ENCODE measurements at regions not wholly inside any gene's neighbourhood (a gene's known extent, or its start where the extent isn't known, plus 50 kb on each side); places are given as distances from the start of the nearest gene placed in this dataset.

DNA sequence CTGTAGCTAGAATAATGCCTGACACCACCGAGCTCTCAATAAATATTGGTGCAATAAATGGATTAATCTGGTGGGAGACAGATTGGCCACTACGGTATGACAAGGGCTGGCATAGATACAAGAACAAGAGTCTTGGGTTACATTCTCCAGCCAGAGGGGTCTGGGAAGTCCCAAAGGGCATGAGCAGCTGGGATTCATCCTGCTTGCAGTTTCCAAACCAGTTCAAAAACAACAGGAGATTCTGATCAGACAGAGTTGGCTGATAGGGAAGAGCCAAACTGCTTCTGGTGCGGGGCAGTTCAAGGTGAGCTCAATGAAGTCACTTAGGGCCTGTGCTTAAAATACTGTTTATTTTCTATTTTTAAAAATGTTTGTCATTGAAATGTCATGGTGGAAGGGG is 266.9 kb downstream of the TNS1 start:
- H3F3A ChIP-seq (replicated peaks; ENCODE audit: low read depth), result no peaks in the 10 kb centered on the region
- no peak overlapping the region for H2AFZ ChIP-seq
- H3K4me1 Mint-ChIP-seq, result no peaks in the 10 kb centered on the region
- H3K9me3 Mint-ChIP-seq, result no peaks in the 10 kb centered on the region
- no peaks in the 10 kb centered on the region for H4K20me1 ChIP-seq (replicated peaks; ENCODE audit: insufficient read depth)
- no peaks in the 10 kb centered on the region for H3K36me3 ChIP-seq (ENCODE audit: insufficient read depth)
- H3K27ac Mint-ChIP-seq, result no peak overlapping the region
- H3K79me2 ChIP-seq (replicated peaks; ENCODE audit: insufficient read depth), result no peaks in the 10 kb centered on the region
- DNase-seq (ENCODE audit: low spot score) (no peak), ATAC-seq (no peak)
- H3K4me1 ChIP-seq (ENCODE audit: insufficient read depth), result no peaks in the 10 kb centered on the region
- H3K4me3 ChIP-seq, result no peak overlapping the region
- H3K27ac ChIP-seq (ENCODE audit: low read depth), result no peak overlapping the region
- H3K4me3 Mint-ChIP-seq, result no peak overlapping the region
- TF ChIP-seq CREB1 (CRISPR knock-in tag; IDR thresholded peaks at IDR 0.05; ENCODE audit: low read depth) (no peak), ZNF114 (CRISPR knock-in tag; IDR thresholded peaks at IDR 0.05) (no peak), STAT1 (IDR thresholded peaks at IDR 0.05; ENCODE audit: unreplicated experiment) (no peak), EZH2 (IDR thresholded peaks at IDR 0.05; ENCODE audit: low read depth, unreplicated experiment) (no peak), JUNB (IDR thresholded peaks at IDR 0.05; ENCODE audit: unreplicated experiment) (no peak), ZNF331 (CRISPR knock-in tag; IDR thresholded peaks at IDR 0.05; ENCODE audit: low read depth) (no peak)
- TF ChIP-seq, protein P1, sequence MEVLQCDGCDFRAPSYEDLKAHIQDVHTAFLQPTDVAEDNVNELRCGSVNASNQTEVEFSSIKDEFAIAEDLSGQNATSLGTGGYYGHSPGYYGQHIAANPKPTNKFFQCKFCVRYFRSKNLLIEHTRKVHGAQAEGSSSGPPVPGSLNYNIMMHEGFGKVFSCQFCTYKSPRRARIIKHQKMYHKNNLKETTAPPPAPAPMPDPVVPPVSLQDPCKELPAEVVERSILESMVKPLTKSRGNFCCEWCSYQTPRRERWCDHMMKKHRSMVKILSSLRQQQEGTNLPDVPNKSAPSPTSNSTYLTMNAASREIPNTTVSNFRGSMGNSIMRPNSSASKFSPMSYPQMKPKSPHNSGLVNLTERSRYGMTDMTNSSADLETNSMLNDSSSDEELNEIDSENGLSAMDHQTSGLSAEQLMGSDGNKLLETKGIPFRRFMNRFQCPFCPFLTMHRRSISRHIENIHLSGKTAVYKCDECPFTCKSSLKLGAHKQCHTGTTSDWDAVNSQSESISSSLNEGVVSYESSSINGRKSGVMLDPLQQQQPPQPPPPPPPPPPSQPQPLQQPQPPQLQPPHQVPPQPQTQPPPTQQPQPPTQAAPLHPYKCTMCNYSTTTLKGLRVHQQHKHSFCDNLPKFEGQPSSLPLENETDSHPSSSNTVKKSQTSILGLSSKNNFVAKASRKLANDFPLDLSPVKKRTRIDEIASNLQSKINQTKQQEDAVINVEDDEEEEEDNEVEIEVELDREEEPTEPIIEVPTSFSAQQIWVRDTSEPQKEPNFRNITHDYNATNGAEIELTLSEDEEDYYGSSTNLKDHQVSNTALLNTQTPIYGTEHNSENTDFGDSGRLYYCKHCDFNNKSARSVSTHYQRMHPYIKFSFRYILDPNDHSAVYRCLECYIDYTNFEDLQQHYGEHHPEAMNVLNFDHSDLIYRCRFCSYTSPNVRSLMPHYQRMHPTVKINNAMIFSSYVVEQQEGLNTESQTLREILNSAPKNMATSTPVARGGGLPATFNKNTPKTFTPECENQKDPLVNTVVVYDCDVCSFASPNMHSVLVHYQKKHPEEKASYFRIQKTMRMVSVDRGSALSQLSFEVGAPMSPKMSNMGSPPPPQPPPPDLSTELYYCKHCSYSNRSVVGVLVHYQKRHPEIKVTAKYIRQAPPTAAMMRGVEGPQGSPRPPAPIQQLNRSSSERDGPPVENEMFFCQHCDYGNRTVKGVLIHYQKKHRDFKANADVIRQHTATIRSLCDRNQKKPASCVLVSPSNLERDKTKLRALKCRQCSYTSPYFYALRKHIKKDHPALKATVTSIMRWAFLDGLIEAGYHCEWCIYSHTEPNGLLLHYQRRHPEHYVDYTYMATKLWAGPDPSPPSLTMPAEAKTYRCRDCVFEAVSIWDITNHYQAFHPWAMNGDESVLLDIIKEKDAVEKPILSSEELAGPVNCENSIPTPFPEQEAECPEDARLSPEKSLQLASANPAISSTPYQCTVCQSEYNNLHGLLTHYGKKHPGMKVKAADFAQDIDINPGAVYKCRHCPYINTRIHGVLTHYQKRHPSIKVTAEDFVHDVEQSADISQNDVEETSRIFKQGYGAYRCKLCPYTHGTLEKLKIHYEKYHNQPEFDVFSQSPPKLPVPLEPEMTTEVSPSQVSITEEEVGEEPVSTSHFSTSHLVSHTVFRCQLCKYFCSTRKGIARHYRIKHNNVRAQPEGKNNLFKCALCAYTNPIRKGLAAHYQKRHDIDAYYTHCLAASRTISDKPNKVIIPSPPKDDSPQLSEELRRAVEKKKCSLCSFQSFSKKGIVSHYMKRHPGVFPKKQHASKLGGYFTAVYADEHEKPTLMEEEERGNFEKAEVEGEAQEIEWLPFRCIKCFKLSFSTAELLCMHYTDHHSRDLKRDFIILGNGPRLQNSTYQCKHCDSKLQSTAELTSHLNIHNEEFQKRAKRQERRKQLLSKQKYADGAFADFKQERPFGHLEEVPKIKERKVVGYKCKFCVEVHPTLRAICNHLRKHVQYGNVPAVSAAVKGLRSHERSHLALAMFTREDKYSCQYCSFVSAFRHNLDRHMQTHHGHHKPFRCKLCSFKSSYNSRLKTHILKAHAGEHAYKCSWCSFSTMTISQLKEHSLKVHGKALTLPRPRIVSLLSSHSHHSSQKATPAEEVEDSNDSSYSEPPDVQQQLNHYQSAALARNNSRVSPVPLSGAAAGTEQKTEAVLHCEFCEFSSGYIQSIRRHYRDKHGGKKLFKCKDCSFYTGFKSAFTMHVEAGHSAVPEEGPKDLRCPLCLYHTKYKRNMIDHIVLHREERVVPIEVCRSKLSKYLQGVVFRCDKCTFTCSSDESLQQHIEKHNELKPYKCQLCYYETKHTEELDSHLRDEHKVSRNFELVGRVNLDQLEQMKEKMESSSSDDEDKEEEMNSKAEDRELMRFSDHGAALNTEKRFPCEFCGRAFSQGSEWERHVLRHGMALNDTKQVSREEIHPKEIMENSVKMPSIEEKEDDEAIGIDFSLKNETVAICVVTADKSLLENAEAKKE (CRISPR knock-in tag; IDR thresholded peaks at IDR 0.05), result no peak
- H3K9me2 ChIP-seq (ENCODE audit: insufficient read depth), result peaks cover 13% of the 10 kb centered on the region; the same call in 1 of the 2 replicates
- H3K27me3 ChIP-seq (ENCODE audit: insufficient read depth), result no peaks in the 10 kb centered on the region
- no peaks in the 10 kb centered on the region for H3K36me3 Mint-ChIP-seq (ENCODE audit: low read depth)
- peaks cover 4% of the 10 kb centered on the region for H3K27me3 Mint-ChIP-seq (ENCODE audit: insufficient read depth, low read depth, poor library complexity)
- H3K4me2 ChIP-seq, result no peak overlapping the region

DNA sequence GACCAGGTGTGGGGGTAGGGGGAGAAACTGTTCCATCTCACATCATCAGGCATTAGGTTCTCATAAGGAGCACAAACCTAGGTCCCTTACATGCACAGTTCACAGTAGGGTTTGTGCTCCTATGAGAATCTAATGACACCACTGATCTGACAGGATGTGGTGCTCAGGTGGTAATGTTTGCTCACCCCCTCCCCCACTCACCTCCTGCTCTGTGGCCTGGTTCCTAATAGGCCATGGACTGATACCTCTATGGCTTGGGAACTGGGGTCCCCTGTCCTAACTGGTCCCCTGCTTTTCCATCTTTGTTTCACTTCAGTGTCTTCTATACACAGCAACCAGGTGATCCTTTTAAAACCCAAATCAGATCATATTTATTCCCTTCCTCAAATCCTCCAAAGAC is 267.8 kb downstream of the TNS1 start:
- H3K27me3 Mint-ChIP-seq (ENCODE audit: insufficient read depth, low read depth, poor library complexity), result peaks cover 2% of the 10 kb centered on the region
- Histone ChIP-seq H4K20me1 (replicated peaks; ENCODE audit: insufficient read depth) (no peaks in the 10 kb centered on the region), H3K4me2 (no peak overlapping the region), H3F3A (replicated peaks; ENCODE audit: low read depth) (no peaks in the 10 kb centered on the region), H2AFZ (no peak overlapping the region), H3K79me2 (replicated peaks; ENCODE audit: insufficient read depth) (no peaks in the 10 kb centered on the region), H3K4me3 (no peak overlapping the region), H3K36me3 (ENCODE audit: insufficient read depth) (no peaks in the 10 kb centered on the region), H3K27ac (ENCODE audit: low read depth) (no peak overlapping the region), H3K27me3 (ENCODE audit: insufficient read depth) (no peaks in the 10 kb centered on the region), H3K4me1 (ENCODE audit: insufficient read depth) (no peaks in the 10 kb centered on the region), H3K9me2 (ENCODE audit: insufficient read depth) (peaks cover 13% of the 10 kb centered on the region; the same call in 1 of the 2 replicates)
- no peak for ATAC-seq
- no peak overlapping the region for H3K4me3 Mint-ChIP-seq
- no peaks in the 10 kb centered on the region for H3K9me3 Mint-ChIP-seq
- DNase-seq (ENCODE audit: low spot score), result no peak
- no peaks in the 10 kb centered on the region for H3K4me1 Mint-ChIP-seq
- H3K36me3 Mint-ChIP-seq (ENCODE audit: low read depth), result no peaks in the 10 kb centered on the region
- no peak overlapping the region for H3K27ac Mint-ChIP-seq
- TF ChIP-seq, protein P2, sequence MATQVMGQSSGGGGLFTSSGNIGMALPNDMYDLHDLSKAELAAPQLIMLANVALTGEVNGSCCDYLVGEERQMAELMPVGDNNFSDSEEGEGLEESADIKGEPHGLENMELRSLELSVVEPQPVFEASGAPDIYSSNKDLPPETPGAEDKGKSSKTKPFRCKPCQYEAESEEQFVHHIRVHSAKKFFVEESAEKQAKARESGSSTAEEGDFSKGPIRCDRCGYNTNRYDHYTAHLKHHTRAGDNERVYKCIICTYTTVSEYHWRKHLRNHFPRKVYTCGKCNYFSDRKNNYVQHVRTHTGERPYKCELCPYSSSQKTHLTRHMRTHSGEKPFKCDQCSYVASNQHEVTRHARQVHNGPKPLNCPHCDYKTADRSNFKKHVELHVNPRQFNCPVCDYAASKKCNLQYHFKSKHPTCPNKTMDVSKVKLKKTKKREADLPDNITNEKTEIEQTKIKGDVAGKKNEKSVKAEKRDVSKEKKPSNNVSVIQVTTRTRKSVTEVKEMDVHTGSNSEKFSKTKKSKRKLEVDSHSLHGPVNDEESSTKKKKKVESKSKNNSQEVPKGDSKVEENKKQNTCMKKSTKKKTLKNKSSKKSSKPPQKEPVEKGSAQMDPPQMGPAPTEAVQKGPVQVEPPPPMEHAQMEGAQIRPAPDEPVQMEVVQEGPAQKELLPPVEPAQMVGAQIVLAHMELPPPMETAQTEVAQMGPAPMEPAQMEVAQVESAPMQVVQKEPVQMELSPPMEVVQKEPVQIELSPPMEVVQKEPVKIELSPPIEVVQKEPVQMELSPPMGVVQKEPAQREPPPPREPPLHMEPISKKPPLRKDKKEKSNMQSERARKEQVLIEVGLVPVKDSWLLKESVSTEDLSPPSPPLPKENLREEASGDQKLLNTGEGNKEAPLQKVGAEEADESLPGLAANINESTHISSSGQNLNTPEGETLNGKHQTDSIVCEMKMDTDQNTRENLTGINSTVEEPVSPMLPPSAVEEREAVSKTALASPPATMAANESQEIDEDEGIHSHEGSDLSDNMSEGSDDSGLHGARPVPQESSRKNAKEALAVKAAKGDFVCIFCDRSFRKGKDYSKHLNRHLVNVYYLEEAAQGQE (IDR thresholded peaks at IDR 0.05; ENCODE audit: unreplicated experiment), result no peak
- TF ChIP-seq NANOG (IDR thresholded peaks at IDR 0.05; ENCODE audit: borderline replicate concordance), result no peak
- TF ChIP-seq, protein P3, sequence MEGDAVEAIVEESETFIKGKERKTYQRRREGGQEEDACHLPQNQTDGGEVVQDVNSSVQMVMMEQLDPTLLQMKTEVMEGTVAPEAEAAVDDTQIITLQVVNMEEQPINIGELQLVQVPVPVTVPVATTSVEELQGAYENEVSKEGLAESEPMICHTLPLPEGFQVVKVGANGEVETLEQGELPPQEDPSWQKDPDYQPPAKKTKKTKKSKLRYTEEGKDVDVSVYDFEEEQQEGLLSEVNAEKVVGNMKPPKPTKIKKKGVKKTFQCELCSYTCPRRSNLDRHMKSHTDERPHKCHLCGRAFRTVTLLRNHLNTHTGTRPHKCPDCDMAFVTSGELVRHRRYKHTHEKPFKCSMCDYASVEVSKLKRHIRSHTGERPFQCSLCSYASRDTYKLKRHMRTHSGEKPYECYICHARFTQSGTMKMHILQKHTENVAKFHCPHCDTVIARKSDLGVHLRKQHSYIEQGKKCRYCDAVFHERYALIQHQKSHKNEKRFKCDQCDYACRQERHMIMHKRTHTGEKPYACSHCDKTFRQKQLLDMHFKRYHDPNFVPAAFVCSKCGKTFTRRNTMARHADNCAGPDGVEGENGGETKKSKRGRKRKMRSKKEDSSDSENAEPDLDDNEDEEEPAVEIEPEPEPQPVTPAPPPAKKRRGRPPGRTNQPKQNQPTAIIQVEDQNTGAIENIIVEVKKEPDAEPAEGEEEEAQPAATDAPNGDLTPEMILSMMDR (conservative IDR thresholded peaks at IDR 0.05; ENCODE audit: low read depth in 2 of 2), result no peak
- TF ChIP-seq ZNF331 (CRISPR knock-in tag; IDR thresholded peaks at IDR 0.05; ENCODE audit: low read depth), result no peak
- TF ChIP-seq STAT1 (IDR thresholded peaks at IDR 0.05; ENCODE audit: unreplicated experiment), result no peak
- TF ChIP-seq POLR2AphosphoS5 (IDR thresholded peaks at IDR 0.05; ENCODE audit: low read depth), result no peak
